HG02970 (cell line): ENCODE measurements at regions not wholly inside any gene's neighbourhood (a gene's known extent, or its start where the extent isn't known, plus 50 kb on each side); places are given as distances from the start of the nearest gene placed in this dataset.

Experiments
- ATAC-seq: cut with Tn5 transposase; IDR thresholded peaks from one replicate; pipeline ENCODE4 v1.9.1; 2021; ENCODE audit warnings: mild to moderate bottlenecking, moderate library complexity, moderate number of reproducible peaks; ENCODE audit not compliant: unreplicated experiment, low FRiP score

DNA sequence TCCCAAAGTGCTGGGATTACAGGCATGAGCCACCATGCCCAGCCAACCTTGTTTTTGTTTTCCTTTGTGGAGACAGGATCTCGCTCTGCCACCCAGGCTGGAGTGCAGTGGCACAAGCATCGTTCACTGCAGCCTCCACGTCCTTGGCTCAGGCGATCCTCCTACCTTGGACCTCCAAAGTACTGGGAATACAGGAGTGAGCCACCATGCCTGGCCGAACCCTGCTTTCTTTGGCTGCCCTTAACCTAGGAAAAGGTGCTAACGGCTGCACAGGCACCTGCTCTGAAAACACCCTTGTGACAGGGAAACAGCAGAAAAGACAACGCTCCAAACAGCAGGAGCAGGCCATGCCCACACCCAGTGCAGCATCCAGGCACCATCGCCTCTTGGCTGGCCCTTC is 71.9 kb downstream of the OAT start:
- ATAC-seq = no peak

DNA sequence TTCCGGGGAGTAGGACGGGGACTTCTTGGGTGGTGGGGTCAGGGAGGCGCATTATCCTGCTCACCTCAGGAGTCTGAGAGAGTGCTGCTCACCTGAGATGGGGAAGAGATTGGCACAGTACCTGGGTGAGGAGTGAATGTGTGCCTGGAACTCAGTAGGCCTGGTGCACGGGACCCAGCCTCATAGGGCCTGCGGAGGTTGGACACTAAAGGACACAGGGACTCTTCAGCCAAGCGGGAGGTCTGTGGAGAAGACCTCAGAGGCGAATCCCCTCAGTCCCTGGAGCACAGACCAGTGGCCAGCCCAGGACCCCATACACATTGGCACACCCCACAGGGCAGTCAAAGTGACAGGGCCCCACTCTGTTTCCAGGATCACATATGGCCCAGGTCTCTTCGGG is 73.2 kb downstream of the OAT start:
- no peak for ATAC-seq

DNA sequence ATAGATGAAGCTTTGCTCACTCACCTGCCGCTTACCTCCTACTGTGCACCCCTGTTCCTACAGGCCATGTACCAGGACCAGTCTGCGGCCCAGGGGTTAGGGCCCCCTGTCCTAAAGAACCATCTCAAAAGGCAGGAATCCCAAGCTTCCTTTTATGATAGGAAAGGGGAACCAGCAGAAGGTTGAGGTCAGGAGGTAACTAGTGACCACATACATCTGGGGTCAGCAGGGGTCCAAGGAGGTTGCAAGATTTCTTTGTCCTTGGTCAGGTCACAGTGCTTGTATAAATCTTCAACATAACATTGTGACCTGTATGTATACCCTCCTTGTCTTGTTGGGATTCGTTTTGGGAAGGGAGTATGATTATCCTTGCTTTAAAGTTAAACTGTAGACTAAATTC is 73.8 kb downstream of the OAT start:
- ATAC-seq = no peak

DNA sequence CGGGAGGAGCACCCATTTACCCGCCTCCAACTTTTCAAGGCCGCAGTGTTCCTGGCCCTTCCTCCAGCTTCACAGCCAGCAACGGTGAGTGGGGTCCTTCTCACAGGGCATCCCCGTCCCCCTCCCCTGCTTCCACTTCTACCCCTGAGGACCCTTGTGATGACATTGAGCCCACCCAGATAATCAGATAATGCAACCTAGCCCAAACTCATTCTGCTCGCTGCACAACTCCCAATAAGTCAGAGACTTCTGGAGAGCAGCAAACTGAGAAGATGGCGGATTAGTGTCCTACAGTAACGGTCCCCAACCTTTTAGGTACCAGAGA is 74.5 kb downstream of the OAT start:
- ATAC-seq = no peak

DNA sequence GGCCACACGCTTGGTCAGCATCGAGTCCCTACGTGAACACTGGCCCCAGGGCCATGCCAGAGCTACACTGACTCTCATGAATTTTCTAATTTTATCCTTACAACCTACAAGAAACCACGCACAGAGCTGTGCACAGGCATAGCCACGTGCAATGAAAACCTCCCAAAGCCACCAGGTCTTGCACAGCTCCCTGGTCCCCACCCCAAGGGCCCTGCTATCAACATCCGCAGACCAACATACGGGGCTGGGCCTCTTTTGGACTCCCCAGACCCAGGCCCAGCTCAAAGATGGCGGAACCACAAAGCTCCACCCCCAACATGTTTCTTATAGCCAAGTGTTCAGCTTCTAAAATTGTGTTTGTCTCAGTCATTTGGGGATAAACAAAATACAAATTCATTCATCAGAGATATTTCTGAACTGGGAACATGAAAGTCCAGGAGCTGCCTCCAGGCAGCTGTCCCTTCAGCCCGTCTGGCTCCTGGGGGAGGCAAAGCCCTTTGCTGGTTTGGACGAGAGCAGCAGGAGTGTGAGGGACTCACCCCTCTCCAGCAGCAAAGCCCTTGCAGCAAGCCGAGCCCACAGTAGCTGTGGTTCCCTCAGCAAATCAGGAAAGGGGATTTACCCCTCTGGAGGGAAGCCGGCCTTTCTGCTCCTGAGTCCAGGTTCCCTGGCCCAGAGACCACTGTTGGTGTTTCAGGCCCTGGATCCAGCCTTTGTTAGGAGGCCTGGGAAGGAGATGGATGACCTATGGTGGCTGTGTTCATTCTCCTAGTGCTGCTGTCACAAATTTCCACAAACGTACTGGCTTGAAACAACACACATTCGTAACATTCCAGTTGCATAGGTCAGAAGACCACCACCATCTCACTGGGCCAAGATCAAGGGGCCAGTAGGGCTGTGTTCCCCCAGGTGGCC is 75.1 kb downstream of the OAT start:
- ATAC-seq = no peak

DNA sequence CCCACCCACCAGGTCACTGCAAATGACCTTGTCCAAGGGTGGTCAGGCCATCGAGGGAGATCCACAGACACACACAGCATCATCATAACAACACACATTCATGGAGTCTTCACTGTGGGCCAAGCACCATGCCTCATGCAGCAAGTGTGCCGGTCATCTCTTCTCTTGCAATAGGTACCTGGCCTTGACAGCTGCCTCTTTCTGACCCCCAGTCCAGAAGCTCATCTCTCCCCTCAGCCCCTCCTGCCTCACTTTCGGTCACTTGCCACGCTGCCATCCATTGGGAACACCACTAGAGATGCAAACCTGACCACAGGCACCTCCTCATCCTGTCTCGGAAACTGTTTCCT is 75.9 kb downstream of the OAT start:
- ATAC-seq = no peak

DNA sequence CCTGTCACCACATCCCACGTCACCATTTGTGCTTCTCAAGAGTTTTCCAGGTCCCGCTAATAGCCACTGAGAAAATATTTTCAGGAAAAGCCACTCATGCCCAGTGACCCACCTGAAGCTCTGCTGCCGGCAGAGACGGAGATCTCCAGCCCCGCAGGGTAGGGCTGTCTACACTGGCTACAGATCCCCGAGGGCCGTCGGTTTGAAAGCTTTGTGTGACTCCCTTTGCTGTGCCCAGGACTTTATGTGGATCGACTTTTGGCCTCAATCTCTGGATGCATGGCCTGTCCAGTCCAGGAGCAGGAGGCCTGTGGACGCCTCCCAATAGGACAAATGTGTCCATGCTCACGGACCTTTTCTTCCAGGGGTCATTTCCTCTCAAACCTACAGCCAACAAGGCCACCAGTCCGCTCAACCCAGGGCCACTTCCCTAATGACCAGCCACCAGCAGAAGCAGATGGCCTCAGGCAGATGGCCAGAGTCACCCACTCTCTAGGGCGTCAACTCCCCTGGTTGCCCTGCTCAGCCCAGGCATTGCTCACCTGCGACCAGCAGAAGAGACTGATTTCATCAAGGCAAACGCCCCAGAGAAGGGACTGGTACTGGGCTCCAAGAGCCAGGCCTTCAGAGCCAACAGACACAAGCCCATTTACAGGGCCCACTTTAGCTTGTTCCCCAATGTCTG is 76.4 kb downstream of the OAT start:
- no peak for ATAC-seq

DNA sequence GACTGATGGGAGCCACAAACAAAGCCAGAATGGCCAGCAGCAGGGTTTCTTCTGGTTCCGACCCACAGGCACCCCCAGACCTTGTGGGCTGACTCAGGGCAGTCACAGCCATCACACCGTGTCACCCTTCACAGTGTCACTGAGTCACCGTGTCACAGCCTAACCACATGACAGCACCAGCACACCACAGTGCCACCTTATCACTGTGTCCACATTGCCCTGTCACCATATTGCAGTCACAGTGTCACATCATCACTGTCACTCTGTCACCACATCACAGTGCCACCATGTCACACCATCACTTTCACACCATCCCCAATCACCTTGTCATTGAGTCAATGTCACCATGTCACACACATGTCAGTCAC is 77.0 kb downstream of the OAT start:
- ATAC-seq = no peak

DNA sequence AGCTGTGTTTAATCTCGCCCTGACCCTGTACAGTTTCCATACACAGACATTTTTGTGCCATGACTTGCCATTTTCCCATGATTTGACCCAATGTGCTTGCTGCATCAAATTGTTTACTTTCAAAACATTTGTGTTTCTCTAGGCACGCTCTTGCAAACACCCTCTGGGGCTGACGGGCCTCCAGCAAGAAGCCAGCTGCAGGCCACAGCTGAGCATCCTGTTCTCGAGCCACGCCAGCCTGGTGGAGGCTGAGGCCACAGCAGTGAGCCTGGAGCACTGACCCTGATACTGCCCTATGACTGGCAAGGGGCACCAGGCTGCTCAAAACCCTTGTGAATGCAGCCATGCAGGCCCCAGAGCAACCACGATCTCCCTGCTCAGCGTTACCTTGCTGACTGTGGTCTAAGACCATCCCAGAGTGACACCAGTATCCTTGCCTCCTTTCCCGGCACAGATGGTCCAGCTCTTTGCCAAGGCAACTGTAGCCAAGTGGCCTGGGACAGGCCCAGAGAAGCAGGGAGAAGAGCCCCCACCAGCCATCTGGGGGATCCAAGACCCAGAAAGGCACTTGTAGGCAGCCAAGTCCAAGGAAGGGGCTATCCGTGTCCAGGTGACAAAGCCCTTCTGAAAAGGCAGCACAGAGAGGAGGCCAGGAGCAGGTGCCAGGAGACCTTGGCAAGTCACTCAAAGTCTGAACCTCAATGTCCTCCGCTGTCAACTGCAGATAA is 78.5 kb downstream of the OAT start:
- no peak for ATAC-seq

DNA sequence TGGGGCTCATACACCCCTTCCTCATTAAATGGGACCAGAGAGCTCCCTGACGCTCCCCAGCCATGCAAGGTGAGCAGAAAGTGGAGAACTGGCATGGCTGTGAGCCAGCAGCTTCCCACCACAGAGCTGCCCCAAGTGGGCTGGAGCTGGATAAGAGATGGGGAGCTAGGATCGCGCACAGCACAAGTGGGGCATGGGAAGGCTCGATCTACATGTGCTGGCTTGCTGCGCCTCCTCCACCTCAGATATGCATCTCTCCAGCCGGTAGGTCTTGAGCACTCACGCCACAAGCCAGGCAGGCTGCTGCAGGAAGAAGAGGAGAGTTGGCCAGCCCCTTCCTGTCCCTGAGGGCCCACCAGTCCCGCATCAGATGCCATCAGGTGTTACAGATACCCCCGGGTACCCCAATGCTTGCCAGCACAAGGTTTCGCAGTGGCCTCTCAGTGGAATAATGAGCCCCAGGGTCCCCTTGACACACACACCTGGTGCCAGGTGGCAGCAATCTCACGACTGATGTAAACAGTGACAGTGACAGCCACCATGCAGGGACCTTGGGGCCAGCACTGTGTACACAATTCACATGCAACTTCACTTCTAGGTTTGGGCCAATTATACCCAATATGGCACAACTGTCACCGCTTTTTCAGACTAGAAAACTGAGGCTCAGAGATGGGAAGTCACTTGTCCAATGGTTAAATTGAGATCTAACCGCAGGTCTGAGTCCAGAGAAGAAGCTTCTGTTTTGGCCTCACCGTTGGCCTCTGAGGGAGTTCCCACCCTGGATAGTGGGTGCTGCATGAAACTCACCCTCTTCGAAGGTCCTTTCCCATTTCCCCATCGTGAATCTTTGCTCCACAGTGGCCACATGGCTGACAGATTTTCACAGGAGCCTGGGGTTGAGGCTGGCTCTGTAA is 79.3 kb downstream of the OAT start:
- ATAC-seq = no peak

DNA sequence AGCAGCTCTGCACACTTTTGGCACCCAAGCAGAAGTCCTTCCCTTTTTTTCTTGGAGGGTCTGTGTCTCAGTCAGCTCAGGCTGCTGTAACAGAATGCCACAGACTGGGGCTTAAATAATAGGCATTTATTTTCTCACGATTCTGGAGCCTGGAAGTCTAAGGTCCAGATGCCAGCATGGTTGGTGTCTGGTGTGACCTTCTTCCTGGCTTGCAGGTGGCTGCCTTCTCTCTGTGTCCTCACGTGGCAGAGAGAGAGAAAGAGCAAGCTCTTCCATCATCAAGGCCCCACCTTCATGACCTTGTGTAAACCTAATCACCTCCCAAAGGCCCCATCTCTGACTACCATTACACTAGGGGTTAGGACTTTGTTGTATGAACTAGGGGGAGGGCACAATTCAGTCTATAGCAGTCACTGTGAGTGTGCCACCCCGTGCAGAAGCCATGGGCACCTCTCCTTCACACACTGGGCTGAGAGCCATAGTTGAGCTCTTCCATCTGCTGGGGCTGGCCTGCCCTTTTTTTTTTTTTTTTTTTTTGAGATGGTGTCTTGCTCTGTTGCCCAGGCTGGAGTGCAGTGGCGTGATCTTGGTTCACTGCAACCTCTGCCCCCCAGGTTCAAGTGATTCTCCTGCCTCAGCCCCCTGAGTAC is 80.3 kb downstream of the OAT start:
- no peak for ATAC-seq

DNA sequence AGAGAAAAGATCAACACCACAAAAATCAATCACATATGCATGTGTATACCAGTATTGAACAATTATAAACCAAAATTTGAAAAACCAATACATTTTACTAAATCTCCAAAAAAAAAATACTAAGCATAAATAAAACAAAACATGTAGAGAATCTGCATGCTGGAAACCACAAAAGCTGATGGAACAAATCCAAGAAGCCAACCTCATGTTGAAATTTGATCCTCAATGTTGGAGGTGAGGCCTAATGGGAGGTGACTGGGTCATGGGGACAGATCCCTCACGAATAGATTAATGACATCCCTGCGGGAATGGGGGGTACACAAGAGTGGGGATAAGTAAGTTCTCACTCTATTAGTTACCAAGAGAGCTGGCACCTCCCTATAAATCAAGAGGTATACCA is 82.5 kb downstream of the OAT start:
- no peak for ATAC-seq

DNA sequence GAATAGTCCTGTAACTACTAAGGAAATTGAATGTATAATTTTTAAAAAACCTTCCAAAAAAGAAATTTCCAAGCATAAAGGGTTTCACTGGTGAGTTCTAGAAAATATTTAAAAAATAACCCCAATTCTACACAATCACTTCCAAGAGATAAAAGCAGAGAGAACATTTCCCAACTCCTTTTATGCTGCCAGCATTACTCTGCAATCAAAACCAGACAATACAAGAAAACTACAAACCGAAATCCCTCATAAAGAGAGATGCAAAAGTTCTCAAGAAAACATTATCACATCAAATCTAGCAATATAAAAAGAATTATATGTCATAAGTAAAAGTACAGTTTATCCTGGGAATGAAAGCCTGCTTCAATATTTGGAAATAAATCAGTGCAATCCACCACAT is 84.8 kb downstream of the OAT start:
- no peak for ATAC-seq

DNA sequence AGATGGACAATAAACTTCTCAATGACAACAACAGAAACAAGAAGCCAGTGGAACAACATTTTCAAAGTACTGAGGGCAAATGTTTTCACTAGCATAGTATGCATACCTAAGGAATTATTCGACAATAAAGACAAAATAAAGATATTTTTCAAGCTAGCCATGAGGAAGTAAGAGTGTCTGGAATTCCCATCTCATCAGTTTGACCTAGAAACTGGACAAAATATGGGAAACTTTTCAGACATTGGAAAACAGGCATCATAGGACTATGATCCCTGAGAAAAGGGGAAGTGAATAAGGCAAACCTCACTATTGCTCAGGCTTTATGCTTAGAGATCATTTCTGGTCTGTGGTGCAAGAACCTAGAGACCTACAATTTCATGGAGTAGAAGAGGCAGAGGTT is 86.3 kb downstream of the OAT start:
- ATAC-seq = no peak

DNA sequence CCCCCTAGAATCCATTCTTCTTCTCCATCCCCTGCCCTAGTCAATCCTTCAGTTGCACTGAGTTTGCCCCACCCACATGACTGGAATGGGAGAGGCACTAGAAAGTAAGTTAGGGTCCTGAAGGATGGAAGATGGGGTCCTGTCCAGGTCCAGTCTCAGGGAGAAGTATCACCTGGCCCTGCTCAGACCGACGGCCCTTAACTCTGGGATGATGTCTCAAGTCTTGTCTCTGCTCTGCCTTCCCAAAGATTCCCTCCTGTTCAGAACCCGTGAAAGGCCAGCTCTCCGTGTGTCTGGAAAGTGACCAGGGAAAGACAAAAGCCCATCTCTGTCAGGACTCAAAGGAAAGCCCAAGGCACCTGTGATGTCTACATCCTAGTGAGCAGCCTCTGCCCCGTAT is 88.8 kb downstream of the OAT start:
- ATAC-seq = no peak

DNA sequence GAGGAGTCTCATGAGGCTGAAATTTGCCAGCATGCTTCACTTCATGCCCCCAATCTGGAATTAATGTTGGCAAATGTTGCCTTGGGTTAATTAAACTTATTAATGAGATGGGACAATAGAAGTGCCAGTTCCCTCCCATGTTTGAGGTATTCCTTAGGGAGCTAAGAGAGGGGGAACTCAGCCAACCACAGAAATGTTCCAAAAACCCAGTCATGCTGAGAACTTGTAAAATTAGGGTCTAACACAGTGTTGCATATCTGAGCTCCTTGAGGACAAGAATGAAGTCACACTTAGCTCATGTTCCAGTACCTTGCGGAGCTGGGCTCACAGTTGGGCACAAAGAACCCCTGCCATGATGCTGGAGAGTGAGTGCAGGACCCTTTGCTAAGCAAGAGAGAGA is 89.4 kb downstream of the OAT start:
- no peak for ATAC-seq

DNA sequence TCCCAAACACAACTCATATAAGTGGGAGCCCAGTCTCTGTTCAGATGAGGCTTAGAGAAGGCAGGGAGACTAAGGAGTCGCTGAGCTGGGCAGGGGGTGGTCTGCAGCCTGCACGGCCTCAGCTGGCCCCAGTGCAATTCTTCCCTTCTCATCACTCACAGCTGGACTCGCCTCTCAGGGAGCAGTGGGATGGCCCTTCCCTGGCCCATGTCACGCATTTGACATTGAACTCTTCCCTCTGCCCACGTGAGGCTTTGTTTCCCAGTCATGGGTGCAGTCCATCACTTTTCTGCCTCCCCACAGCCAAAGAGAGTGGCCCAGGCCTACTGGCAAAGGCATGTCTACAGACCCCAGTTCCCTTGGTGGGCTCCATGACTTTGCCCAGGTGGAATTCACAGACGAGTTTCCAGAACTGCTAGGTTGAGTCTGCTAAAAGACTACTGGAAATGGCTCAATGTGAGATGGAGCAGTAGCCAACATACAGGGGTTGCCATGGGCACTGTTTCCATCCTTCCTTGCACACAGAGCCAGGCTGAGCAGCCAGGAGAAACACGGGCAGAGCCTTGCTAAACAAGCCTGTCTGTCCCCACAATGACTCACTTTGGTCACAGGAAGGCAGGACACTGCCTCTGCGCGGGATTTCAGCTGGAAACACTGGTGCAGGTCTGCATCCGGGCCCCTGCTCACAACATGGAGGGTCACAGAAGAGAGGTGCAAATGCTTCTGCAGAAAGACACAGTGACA is 90.1 kb downstream of the OAT start:
- no peak for ATAC-seq

DNA sequence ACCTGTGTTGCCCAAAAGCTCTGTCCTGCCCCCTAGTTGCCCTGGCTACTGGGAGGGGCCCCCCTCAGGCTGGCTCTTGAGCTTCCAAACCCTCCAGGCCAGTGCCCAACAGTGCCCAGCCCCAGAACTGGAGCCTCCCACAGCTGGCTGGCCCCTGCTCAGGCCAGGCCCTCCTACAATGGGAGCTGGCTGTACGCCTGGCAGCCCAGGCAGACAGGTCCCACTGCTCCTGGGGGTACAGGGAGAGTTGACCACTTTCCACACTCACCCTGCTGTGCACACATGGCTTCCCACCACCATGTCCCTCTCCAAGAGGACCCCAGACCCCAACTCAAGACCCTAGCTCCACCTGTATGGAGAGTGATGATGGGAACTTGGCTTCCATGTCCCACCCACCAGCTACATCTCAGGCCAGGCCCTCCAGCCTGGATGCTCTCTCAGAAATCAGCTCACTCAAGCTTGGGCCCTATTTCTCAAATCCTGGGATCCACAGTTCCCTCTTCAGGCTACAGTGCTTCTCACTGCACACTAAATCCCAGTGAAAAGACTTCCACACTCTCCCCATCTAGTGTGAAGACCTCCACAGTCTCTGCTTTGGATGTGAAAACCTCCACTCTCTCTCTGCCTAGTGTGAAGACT is 92.6 kb downstream of the OAT start:
- no peak for ATAC-seq

DNA sequence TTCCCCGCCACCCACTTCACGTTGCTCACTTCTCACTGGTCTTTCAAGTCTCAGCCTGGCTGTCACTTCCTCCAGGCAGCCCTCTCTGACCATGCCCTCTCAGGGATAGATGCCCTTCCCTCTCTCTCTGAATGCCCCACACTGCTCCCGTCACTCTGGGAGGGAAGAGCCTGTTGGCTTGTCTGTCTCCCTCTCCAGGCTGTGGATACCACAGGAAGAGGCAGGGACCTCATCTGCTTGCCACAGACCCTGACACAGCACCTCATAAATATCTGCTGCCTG is 93.1 kb downstream of the OAT start:
- no peak for ATAC-seq
